ENCODE measurements at regions not wholly inside any gene's neighbourhood (a gene's known extent, or its start where the extent isn't known, plus 50 kb on each side); places are given as distances from the start of the nearest gene placed in this dataset.

- no peak for TF ChIP-seq CTCF (IDR thresholded peaks at IDR 0.05)
- TF ChIP-seq POLR2A (IDR thresholded peaks at IDR 0.05) = no peak
Measured at GRCh38 chr1:22340066-22340465, 111.6 kb upstream of the ZBTB40 start.
